GM12892 (cell line): ENCODE measurements at regions not wholly inside any gene's neighbourhood (a gene's known extent, or its start where the extent isn't known, plus 50 kb on each side); places are given as distances from the start of the nearest gene placed in this dataset.

ENCODE experiments used
- POLR2A ChIP-seq: IDR thresholded peaks from 2 replicates; pipeline ENCODE4 v1.6.1; 2011; ENCODE audit warnings: low read depth, low read length, control low read depth
- TAF1 ChIP-seq: IDR thresholded peaks from 2 replicates; pipeline ENCODE4 v1.6.1; 2011; ENCODE audit warnings: low read depth, mild to moderate bottlenecking, control low read depth, low read length, borderline replicate concordance

DNA sequence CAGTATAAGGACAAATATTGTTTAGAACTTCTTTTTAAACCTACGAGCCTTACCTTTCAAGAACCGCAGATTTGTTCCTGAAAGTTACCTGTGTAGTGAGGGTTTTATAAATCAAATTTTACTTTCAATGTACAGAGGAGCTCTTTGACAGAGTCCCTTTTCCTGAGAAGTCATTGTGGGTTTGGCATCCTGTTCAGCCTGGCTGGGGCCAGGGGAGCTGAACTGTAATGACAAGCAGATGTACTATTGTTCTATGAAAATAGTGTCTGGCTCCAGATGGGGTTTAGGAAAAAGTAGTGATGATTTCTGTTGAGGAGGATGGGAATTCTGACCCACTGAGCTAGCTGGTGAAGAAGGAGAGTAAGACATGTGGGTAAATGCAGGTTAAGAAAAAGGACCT is 196.2 kb upstream of the PGRMC2 start:
- TF ChIP-seq TAF1 (no peak), POLR2A (no peak)
